ENCODE measurements at regions not wholly inside any gene's neighbourhood (a gene's known extent, or its start where the extent isn't known, plus 50 kb on each side); places are given as distances from the start of the nearest gene placed in this dataset.
"Not testable (repeated sequence)": the region's sequence is repeated elsewhere in the genome, so short reads cannot be mapped to it uniquely, and the experiment has no call there.

- DNase-seq (ENCODE audit: extremely low read depth, low read depth), result no peak
- TF ChIP-seq CTCF (IDR thresholded peaks at IDR 0.05; ENCODE audit: low read depth, low read length), result no peak
Measured at GRCh38 chr2:208915401-208915800, 508.4 kb upstream of the MAP2 start.

GRCh38 chr2:208916881-208917280, 507.0 kb upstream of the MAP2 start:
- DNase-seq (ENCODE audit: extremely low read depth, low read depth), result no peak
- TF ChIP-seq CTCF (IDR thresholded peaks at IDR 0.05; ENCODE audit: low read depth, low read length), result no peak

GRCh38 chr2:208921358-208921757, 502.5 kb upstream of the MAP2 start:
- not testable (repeated sequence) for DNase-seq (ENCODE audit: extremely low read depth, low read depth)

GRCh38 chr2:208927867-208928266, 496.0 kb upstream of the MAP2 start:
- DNase-seq (ENCODE audit: extremely low read depth, low read depth), result no peak
- no peak for TF ChIP-seq CTCF (IDR thresholded peaks at IDR 0.05; ENCODE audit: low read depth, low read length)

- TF ChIP-seq CTCF (IDR thresholded peaks at IDR 0.05; ENCODE audit: low read depth, low read length), result no peak
- no peak for DNase-seq (ENCODE audit: extremely low read depth, low read depth)
Measured at GRCh38 chr2:208929139-208929864, 494.5 kb upstream of the MAP2 start.

- DNase-seq (ENCODE audit: extremely low read depth, low read depth), result no peak
- TF ChIP-seq CTCF (IDR thresholded peaks at IDR 0.05; ENCODE audit: low read depth, low read length), result no peak
Measured at GRCh38 chr2:208929894-208930427, 493.9 kb upstream of the MAP2 start.

- no peak for DNase-seq (ENCODE audit: extremely low read depth, low read depth)
- TF ChIP-seq CTCF (IDR thresholded peaks at IDR 0.05; ENCODE audit: low read depth, low read length), result no peak
Measured at GRCh38 chr2:208935531-208935930, 488.3 kb upstream of the MAP2 start.

- no peak for TF ChIP-seq CTCF (IDR thresholded peaks at IDR 0.05; ENCODE audit: low read depth, low read length)
- no peak for DNase-seq (ENCODE audit: extremely low read depth, low read depth)
Measured at GRCh38 chr2:208937521-208937920, 486.3 kb upstream of the MAP2 start.

Measured in AG09319 (cell line).